Activated CD8-positive, alpha-beta memory T cell treated with anti-CD3 and anti-CD28 coated beads, Interleukin-2, amount 50 U/mL, for 48 hours (primary cell): ENCODE measurements at regions not wholly inside any gene's neighbourhood (a gene's known extent, or its start where the extent isn't known, plus 50 kb on each side); places are given as distances from the start of the nearest gene placed in this dataset.
"Not testable (repeated sequence)": the region's sequence is repeated elsewhere in the genome, so short reads cannot be mapped to it uniquely, and the experiment has no call there.

Experiments
- DNase-seq: peaks from one replicate; pipeline ENCODE4 v3.0.0-alpha.2; 2020

DNA sequence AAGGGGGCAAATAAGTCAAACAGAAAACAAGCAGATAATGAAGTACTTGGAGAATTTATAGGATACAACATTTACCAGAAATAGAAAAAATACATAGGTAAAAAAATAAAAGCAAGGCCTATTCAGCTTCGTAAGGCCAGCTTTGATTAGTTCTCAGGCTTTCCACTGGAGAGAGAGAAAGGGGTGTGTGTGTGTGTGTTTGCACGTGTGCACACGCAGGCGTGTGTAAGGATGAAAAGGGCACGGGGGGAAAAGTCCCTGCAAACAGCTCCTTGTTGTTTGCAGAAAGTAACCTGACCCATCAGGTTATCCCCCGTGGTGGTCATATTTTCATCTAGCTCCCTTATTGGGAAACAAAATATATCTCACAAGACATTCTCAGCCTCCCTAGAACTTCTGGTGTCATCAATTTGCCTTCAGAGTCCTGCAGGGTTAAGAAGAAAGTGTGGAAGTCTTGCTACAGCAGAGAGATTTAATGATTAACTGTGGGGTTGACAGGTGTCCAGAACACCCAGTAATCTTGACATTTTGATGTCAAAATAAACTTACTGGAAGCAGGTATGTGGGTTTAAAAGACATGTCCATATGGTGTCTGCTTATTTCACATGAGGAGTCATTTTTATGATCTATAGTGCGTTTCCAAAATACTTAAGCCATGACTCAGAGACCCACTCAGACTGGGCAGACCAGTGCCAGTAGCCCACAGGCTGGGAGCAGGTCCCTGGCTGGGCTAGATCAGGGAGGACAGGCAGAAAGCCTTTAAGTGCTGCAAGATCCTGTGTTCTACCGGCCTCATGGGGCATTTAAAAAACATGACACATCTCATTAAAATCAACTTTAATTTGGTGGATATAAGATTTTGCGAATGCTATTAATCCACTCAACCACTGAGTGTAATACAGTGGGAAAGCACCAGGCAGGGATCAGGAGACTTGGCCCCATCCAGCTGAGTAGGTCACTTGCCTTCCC is 487.6 kb upstream of the CAMK1G start:
- no peak for DNase-seq

DNA sequence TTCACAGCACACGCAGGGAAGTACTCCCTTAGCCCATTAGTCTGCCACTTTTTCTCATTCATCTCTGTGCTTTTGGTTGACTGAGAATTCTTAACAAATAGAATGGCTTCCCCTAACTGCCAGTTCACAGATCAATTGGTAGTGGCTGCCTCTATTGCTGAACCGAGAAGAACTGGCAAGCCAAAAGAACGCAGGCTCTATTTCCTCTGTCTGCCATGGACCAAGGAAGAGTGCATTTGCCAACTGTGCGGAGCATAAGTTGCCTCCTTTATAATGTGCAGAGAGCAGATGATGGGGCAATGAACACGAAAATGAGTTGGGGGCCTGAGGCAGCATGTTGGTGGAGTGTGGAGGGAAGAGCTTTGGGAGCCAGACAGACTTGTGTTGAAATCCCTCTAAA is 483.1 kb upstream of the CAMK1G start:
- DNase-seq, result no peak

DNA sequence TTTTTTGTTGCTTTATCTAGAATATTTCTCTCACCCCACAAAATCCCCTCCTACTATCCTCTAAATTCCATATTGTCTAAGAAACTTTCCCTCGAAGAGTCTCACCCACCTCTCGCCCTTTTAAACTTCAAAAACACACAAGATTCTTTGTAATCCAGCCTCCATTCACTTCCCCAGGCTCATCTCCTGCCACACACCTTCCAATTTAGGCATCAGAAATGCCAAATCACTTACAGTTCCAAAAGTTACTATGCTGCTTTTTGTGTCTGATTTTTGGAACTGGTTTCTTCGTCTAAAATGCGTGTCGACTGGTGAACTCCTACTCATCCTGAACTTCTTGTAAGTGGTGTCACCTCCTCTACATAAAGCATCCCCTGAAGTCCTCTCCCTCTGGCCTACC is 482.4 kb upstream of the CAMK1G start:
- no peak for DNase-seq

DNA sequence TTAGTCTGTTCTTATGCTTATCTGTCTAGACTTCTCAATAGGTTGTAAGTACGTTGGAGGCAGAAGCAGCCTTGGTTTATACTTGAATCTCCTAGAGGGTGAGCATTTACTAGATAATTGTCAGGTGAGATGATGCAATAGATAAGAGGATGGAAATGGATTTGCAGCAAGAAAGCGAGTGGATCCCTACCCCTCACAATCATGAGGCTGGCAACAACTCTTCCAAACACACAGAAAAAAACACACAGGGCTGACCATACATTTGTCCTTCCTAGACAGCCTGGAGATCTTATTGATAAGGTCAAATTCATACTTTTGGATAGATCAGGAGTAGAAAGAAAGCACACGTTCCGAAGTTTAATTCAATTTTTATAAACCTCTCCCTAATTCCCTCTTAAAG is 481.4 kb upstream of the CAMK1G start:
- no peak for DNase-seq

GRCh38 chr1:209102531-209102930 is 481.0 kb upstream of the CAMK1G start:
- DNase-seq, result no peak

- no peak for DNase-seq
These were observed 480.4 kb upstream of the CAMK1G start for GRCh38 chr1:209103092-209103491.

DNA sequence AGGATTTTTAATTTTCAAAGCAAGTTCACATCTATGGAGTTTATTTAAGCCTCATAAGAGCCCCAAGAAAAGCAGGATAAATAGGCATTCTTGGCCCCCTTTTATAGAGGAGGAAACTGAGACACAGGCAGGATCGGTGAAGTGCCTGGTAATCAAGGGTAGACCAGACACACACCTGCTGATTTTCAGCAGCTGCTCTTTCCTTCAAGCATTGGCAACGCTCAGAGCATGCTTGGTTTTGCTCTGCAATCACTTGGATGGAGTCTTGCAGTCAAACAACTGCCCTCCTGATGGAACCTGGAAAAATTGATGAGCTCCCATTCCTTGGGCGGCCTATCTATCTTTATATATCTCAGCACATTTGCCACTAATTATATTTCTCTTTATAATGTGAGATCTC is 478.9 kb upstream of the CAMK1G start:
- no peak for DNase-seq

- no peak for DNase-seq
These were observed 477.8 kb upstream of the CAMK1G start for GRCh38 chr1:209105701-209106100.

GRCh38 chr1:209106237-209106741 is 477.2 kb upstream of the CAMK1G start:
- DNase-seq, result no peak

DNA sequence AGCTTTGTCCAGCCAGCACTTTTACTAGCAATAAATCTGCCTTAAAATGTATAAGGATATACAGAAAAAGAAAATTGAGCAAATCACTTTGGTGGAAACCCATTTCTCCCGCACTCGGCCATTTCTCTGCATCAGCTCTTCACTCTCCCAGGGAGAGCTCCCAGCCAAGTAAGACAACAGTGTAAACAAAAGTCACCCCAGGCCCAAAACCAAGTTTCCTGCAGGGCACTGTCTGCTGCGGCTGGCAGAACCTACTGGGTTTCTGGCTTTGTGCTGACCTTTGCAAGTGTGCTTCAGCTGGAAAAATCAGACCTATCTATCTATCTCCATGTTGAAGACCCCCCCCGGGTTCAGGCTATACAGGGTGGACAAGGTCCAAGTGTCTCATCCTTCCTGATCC is 476.7 kb upstream of the CAMK1G start:
- no peak for DNase-seq

DNA sequence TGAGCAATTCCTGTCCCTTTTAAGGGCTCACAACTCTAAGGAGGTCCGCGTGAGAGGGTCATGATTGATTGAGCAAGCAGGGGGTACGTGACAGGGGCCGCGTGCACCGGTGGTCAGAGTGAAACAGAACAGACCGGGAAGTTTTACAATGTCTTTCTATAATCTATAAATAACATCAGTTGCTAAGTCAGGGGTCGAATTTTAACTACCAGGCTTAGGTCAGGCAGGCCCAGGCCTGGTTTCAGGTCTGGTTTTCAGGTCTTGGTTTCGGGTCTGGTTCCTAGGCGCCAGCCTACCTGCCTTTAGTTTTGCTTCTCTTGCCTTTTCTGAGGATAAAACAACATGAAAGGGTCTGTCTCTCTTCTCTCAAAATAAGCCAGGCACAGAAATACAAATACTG is 476.0 kb upstream of the CAMK1G start:
- no peak for DNase-seq

DNA sequence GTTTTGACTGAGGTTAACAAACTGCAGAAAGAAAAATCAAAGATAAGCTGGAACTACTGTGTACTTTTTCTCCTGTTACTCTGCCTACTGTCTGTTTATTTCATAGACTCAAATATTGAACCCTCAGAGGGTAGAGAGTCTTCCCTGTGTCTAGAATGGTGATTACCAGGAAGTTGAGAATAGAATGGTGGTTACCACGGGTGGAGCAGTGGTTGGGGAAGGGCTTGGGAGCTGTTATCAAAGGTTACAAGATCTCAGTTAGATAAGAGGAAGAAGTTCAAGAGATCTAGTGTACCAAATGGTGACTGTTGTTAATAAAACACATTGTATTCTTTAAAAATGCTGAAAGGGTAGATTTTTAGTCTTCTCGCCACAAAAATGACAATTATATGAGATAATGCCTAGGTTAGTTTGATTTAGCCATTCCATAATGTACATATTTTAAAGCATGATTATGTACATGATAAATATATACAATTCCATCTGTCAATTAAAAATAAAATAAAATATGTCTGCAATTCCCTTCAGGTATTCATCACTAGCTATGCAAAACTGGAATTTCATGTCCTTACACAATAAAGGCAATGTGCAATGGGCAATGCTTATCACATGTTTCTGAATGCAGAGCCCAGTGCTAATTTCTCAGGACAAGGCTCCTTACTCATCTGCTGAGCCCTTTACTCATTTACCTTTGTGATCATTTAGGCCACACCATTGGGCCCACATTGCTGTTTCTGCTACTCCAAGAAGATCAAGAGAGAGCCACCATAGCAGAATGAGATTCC is 474.3 kb upstream of the CAMK1G start:
- DNase-seq, result no peak

DNA sequence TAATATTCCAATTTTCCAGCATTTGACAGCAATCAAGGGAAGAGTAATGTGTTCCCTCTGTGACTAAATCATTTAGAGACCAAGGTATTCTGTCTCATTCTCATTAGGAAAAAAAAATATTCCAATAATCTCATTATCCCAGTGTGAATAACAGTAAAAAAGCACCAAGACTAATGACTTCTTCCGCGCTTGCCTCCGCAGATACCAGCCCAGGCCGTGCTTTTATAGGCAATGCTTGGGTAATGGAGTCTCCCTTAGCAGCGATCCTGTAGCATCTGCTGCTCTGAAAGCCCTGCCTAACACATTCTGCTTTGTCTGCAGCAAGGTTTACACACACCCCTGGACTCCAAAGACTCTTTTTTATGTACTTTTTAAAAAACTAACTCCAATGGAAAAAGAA is 470.0 kb upstream of the CAMK1G start:
- DNase-seq, result no peak

DNA sequence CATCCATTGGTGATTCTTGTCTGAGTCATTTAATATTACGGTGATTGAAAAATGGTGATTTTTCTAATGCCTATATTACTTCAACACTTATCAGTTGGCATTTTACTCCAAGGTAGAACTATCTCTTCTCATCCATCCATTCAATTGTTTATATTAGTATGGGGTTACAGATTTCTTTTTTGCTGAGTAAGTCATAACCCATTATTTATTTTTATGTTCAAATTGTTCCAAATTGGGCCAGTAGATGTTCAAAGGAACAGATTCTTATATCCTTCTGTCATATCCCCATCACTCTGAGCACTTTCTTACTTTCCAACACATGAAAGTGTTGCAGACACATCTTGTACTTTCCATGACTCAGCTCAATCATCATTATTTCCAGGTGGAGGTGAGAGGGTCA is 466.8 kb upstream of the CAMK1G start:
- DNase-seq, result no peak

DNA sequence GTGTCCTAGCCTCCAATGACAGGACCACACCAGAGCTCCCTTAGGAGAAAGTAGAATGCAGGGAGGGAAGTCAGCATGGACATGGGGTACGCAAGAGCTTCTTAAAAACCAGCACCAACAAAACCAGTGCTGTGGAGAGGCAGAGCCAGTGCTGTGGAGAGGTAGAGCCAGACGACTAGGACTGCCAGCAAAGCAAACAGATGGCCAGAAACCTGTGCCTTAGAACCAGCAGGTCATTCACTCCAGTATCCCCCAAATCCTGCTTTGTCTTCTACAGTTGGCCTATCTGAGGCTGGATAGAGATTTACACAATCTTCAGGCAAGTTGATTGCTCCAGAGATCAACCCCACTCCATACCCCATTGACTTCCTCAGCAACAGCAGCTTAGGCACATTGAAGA is 459.9 kb upstream of the CAMK1G start:
- no peak for DNase-seq

- DNase-seq, result not testable (repeated sequence)
These were observed 454.4 kb upstream of the CAMK1G start for GRCh38 chr1:209129091-209129490.

- DNase-seq, result no peak
These were observed 452.6 kb upstream of the CAMK1G start for GRCh38 chr1:209130886-209131285.

DNA sequence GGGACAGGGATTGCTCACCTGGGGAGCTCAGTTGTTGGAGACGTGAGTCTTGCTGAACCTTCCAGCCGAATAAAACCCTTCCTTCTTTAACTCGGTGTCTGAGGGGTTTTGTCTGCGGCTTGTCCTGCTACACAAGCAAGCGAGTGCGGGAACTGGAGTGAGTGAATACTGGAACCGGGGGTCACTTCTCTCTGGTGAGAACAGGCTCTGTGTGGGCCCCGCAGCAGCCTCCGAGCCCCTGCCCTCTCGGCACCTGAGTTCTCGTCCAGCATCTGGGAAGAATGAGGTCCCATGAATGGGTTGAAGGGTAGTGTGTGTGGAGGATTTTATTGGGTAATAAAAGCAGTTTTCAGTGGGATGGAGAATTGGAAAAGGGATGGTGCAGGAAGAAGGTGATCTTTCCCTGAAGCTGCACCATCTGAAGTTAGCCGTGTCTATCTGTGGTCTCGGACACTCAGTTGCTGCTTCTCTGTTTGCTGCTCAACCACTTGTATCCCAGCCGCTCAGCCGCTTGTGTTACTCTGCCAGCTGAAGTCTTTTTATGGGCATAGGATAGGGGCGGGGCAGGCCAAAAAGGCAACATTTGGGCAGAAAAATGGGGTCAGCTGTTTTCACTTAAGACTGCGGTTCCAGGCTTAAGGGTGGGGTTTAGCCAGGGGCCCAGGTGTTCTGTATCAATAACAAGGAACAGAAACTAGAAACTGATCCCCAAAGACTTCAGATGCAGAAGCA is 450.6 kb upstream of the CAMK1G start:
- no peak for DNase-seq

- no peak for DNase-seq
These were observed 449.5 kb upstream of the CAMK1G start for GRCh38 chr1:209134001-209134400.

GRCh38 chr1:209143916-209144315 is 439.6 kb upstream of the CAMK1G start:
- DNase-seq, result no peak

DNA sequence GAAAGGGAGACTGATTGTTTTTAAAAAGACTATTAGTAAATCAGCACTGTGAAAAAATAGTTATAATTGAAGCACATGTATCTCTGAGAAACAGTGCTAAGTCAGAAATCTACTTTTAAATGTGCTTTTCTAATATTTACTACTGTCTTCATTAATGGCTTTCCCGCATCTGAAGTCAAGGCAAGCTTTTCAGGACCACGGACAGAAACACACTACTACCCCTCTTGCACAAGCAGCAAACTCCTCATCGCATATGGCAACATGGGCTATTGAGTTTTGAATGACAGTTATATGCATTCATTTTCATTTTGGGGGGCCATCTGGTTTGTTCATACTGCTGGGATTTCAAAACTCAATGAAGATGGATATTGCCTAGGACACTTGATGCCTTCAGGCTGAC is 433.4 kb upstream of the CAMK1G start:
- no peak for DNase-seq

DNA sequence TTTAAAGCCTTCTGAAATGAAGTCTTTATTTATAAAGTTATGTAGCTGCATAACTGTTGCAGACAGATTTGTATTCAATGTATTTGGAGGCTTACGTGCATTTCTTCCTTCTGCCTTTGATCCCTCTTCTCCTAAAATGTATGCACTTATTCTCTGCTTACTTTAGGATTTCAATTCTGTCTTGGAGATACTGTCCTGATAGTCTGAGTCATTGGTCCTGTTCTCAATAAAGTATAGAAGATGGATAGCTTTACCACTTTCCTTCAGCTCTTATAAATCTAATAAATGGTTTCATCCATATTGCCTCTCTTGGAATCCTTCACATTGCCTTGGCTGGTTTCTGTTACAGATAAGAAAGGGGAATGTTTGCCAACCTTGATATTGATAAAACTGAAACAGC is 430.1 kb upstream of the CAMK1G start:
- DNase-seq, result no peak

DNA sequence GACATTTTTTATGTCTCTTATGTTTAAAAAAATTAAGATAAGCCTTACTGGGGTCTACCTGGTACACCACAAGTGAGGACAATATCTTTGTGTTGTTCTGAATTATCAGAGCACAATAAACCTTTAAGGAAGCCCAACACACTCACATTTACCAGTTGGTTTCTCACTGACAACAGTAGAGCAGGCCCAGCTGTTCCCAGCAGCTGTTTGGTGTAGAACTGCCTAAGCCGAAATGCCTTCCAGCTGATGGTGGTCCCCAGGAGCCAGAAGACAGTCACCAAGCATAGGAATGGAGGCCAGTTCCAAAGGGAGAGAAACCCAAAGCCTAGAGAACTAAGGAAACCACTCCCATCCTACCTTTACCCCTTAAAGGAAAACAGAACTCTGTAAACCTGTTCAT is 428.6 kb upstream of the CAMK1G start:
- no peak for DNase-seq
